Upper lobe of left lung (tissue), 4 donors: ENCODE measurements at regions not wholly inside any gene's neighbourhood (a gene's known extent, or its start where the extent isn't known, plus 50 kb on each side); places are given as distances from the start of the nearest gene placed in this dataset.

Source experiments
- CTCF ChIP-seq, 6 experiments: fragments of 450-650 bp in 4 of 6; fragments of 200-600 bp in 2 of 6; sonication (generic) in 2 of 6; IDR thresholded peaks; one replicate each; pipeline ENCODE4 v1.5.1; 2016 to 2019; ENCODE audit warnings: antibody characterized with exemption in 6 of 6
- POLR2A ChIP-seq, 4 donors: fragments of 450-650 bp; IDR thresholded peaks; one replicate each; pipeline ENCODE4 v1.5.1; 2016 to 2017; ENCODE audit warnings: antibody characterized with exemption in 4 of 4, mild to moderate bottlenecking in 2 of 4
- POLR2AphosphoS5 ChIP-seq, 2 donors: sonication (generic); formaldehyde crosslinking; IDR thresholded peaks; one replicate each; pipeline ENCODE4 v1.5.1; 2017; ENCODE audit warnings: antibody characterized with exemption in 2 of 2

GRCh38 chr20:11473983-11474382 is 443.7 kb upstream of the BTBD3 start:
- TF ChIP-seq CTCF (IDR thresholded peaks at IDR 0.05) (no peak), POLR2AphosphoS5 (IDR thresholded peaks at IDR 0.05) (no peak), POLR2A (IDR thresholded peaks at IDR 0.05) (no peak)
